HG02885 (cell line): ENCODE measurements at regions not wholly inside any gene's neighbourhood (a gene's known extent, or its start where the extent isn't known, plus 50 kb on each side); places are given as distances from the start of the nearest gene placed in this dataset.
A peak's percentile ranks its signal among the peaks of the same experiment; 100 is the strongest.
"Not testable (repeated sequence)": the region's sequence is repeated elsewhere in the genome, so short reads cannot be mapped to it uniquely, and the experiment has no call there.

Source experiments
- ATAC-seq: cut with Tn5 transposase; IDR thresholded peaks from one replicate; pipeline ENCODE4 v1.9.1; 2021; ENCODE audit warnings: mild to moderate bottlenecking; ENCODE audit not compliant: unreplicated experiment, poor library complexity

- ATAC-seq = not testable (repeated sequence)
These were observed 444.1 kb upstream of the HSF2 start for GRCh38 chr6:121955401-121955800.

GRCh38 chr6:121956782-121957181 lies 442.7 kb upstream of the HSF2 start:
- no peak for ATAC-seq

- ATAC-seq = no peak
These were observed 440.0 kb upstream of the HSF2 start for GRCh38 chr6:121959501-121959900.

- ATAC-seq = no peak
These were observed 437.8 kb upstream of the HSF2 start for GRCh38 chr6:121961619-121962125.

GRCh38 chr6:121963826-121964225 lies 435.6 kb upstream of the HSF2 start:
- ATAC-seq = no peak

- no peak for ATAC-seq
These were observed 433.7 kb upstream of the HSF2 start for GRCh38 chr6:121965739-121966138.

- ATAC-seq = no peak
These were observed 431.8 kb upstream of the HSF2 start for GRCh38 chr6:121967631-121968030.

GRCh38 chr6:121971931-121972335 lies 427.5 kb upstream of the HSF2 start:
- no peak for ATAC-seq

GRCh38 chr6:121984956-121985355 lies 414.5 kb upstream of the HSF2 start:
- no peak for ATAC-seq

GRCh38 chr6:121993362-121993761 lies 406.1 kb upstream of the HSF2 start:
- no peak for ATAC-seq

- no peak for ATAC-seq
These were observed 404.5 kb upstream of the HSF2 start for GRCh38 chr6:121994919-121995318.

GRCh38 chr6:121998631-121999030 lies 400.8 kb upstream of the HSF2 start:
- no peak for ATAC-seq

- ATAC-seq = no peak
These were observed 399.9 kb upstream of the HSF2 start for GRCh38 chr6:121999456-122000065.

GRCh38 chr6:122005661-122006060 lies 393.8 kb upstream of the HSF2 start:
- ATAC-seq = no peak

GRCh38 chr6:122007339-122007738 lies 392.1 kb upstream of the HSF2 start:
- no peak for ATAC-seq

GRCh38 chr6:122008101-122008999 lies 391.1 kb upstream of the HSF2 start:
- ATAC-seq = no peak

- ATAC-seq = no peak
These were observed 390.5 kb upstream of the HSF2 start for GRCh38 chr6:122009000-122009350.

- no peak for ATAC-seq
These were observed 386.9 kb upstream of the HSF2 start for GRCh38 chr6:122012578-122012977.

GRCh38 chr6:122014961-122015360 lies 384.5 kb upstream of the HSF2 start:
- ATAC-seq = no peak

- peak; percentile 81 for ATAC-seq
These were observed 378.7 kb upstream of the HSF2 start for GRCh38 chr6:122020588-122021264.

- no peak for ATAC-seq
These were observed 374.3 kb upstream of the HSF2 start for GRCh38 chr6:122025104-122025503.
